ENCODE measurements at regions not wholly inside any gene's neighbourhood (a gene's known extent, or its start where the extent isn't known, plus 50 kb on each side); places are given as distances from the start of the nearest gene placed in this dataset.
"Not testable (repeated sequence)": the region's sequence is repeated elsewhere in the genome, so short reads cannot be mapped to it uniquely, and the experiment has no call there.

GRCh38 chr11:33553486-33553885 lies 147.1 kb downstream of the C11orf91 start:
- ATAC-seq: no peak

DNA sequence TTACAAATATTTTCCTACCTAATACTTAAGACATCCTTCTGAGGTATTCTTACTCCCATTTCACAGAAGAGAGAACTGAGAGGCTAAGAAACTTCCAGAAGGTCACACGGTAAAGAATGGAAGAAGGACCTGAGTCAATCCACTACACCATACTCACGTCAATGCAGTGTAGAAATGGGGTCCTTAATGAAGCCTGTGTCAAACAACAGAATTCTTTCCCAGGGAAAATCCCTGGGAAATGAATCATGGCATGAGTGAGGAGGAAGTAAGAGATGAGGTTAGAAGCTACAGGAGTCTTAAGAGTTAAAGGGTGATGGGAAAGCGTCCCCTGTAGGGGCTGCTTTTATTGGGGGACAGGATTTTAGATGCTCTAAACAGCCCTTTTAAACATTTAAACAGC lies 147.9 kb downstream of the C11orf91 start:
- ATAC-seq: no peak

GRCh38 chr11:33551051-33551450 lies 149.6 kb downstream of the C11orf91 start:
- no peak for ATAC-seq

GRCh38 chr11:33549483-33549882 lies 151.1 kb downstream of the C11orf91 start:
- ATAC-seq: no peak

DNA sequence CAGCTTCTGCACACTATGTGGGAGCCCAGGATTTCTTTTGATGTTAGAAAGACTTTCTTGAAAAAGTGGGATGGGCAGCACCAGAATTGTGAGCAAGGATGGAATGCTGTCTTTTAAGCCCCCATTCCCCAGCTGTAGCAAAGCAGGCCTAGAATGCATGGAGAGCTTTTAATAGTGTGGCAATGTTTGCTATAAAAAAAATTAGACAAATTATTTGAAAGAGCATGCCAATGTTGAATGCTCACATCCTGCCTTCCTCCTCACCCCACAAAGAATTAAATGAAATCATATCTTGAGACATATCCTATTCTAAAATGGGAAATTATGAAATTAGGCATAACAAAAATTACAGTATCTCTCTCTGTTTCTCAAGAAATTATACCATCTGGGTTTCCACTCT lies 154.7 kb downstream of the C11orf91 start:
- ATAC-seq: no peak

GRCh38 chr11:33544593-33545373 lies 155.8 kb downstream of the C11orf91 start:
- no peak for ATAC-seq

GRCh38 chr11:33543823-33544222 lies 156.8 kb downstream of the C11orf91 start:
- ATAC-seq: no peak

DNA sequence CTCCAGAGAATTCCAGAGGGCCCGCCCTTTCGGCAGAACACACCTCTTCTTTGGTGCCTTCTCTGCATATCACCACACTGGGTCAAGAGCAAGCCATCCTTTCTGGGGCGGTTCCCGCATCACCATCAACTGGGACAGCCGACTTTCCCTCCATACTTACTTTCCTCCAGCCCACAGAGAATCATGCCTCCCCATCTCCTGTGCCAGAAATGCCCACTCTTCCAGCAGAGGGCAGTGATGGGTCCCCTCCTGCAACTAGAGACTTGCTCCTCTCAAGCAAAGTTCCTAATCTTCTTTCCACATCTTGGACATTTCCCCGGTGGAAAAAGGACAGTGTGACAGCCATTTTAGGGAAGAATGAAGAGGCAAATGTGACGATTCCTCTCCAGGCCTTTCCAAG lies 157.7 kb downstream of the C11orf91 start:
- ATAC-seq: peak; percentile 73

DNA sequence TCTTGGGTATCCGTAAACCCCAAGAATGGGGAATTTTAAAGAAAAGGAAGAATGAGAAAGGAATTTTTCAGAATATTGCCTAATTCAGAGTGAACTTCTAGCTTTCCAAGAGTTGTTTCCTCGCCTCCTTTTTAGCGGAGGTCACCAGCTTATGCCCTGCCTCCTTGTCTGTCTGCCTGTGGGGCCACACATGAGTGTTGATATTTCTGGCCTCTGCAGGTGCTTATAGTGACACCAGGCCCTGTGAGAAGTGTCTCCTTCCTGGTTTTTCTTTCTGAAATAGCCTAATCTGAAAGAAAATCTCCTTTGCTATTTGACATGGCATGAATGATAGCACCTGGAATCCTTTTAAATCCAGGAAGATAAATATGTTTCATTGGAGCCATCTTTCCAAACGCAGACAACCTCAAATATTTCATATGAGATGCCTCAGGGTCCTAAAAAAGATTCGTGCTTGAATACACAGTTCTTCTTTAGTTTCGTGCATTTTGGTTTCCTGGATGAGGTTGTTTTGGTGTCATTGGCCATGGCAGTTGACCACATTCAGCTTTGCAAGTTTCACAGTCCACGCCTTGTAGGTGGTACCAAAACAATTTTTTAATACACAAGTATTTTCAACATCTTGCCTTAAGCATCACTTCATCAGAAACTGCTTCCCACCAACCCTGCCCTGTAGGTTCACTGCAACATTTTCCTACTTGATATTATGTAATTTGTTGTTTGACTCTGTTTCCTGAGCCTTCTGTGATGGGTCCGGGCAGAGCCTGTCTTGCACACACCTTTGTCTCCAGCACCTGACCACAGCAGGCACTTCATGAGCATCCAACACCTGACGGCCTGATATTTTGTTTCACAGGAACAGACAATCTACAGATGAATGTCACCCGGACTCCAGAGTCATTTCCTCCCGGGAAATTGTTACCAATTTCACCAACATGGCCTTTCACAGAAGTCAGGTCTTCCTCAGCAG lies 159.4 kb downstream of the C11orf91 start:
- ATAC-seq: no peak

DNA sequence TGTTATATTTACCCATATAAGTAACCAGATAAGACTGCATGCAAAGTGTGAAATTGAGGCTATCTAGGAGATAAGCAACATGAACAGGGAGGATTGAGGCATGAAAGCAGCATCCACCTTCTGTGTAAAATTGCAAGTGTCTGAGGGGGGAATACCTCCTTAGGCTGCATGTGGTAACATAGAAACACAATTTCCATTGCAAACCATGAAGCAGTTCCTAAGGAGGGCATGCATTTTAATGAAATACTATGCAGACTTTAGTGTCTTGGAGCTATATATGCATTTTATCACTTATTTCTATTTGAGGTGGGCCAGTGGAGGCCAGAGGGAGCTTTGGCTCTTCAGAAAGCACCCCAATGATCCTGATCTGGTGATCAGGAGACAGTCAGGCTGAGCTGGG lies 160.2 kb downstream of the C11orf91 start:
- no peak for ATAC-seq

- ATAC-seq: no peak
Observed at GRCh38 chr11:33539751-33540150, 160.9 kb downstream of the C11orf91 start.

DNA sequence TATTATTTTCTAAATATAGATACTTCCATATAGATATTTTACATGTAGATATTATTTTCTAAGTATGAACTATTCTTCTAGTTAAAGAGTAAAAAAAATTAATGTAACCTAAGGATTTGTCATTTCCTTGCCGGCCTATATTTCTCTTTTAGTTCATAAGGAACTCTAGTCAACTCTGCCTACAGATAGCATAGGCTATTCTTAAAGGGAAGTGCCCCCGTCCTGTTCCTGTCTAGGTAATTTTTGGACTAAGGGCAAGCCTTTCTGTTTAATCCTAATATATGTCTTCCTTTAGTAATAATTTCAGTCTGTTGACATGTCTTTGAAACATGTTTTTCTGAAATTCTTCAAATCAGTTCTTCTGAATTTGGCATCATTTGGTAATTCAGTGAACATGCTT lies 161.9 kb downstream of the C11orf91 start:
- no peak for ATAC-seq

GRCh38 chr11:33536178-33536577 lies 164.4 kb downstream of the C11orf91 start:
- no peak for ATAC-seq

DNA sequence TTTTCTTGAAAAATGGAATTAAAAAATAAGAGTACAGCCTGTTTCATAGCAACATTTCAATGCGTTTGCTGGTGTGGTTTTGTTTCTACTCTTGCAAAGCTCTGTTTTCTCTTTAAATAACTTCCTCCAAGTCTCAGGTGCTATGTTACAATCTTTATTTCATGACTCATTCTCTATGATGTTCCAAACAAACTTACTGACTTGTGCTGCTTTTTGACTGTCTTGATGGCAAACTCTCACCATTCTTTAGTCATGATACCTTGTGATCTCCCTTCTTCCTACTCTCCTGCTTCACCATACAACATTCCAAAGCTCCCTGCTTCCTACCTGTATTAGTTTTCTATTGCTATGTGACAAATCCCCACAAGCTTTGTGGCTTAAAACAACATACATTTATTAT lies 166.1 kb downstream of the C11orf91 start:
- no peak for ATAC-seq

DNA sequence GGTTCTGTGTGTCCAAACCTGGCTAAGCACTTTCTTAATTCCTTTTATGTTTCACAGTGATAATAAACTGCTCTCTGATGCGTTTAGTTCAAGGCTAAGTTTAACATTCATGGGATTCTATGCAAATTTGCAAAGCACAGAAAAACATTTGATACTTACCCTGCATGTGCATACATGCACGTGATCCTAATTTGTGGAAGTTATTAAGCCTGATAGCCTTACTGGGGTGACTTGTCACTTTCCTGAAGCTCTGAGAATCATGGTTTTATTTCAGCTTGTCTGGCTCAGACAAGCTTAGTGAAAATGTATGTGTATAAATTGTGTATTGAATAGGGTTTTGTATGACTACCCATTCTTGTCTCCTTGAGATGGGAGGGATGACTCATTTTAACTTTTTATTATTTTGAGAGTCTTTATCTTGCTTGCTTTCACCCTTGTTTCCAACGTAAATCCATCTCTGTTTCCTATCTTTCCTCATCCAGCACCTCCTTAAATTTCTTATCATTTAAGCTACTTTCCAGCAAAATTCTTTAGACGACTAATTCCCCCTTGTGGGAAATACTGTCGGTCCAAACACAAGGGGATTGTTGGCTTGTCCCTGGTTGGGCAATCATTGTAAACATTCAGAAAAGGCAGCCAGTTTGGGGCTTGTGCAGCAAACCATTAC lies 167.1 kb downstream of the C11orf91 start:
- ATAC-seq: no peak

DNA sequence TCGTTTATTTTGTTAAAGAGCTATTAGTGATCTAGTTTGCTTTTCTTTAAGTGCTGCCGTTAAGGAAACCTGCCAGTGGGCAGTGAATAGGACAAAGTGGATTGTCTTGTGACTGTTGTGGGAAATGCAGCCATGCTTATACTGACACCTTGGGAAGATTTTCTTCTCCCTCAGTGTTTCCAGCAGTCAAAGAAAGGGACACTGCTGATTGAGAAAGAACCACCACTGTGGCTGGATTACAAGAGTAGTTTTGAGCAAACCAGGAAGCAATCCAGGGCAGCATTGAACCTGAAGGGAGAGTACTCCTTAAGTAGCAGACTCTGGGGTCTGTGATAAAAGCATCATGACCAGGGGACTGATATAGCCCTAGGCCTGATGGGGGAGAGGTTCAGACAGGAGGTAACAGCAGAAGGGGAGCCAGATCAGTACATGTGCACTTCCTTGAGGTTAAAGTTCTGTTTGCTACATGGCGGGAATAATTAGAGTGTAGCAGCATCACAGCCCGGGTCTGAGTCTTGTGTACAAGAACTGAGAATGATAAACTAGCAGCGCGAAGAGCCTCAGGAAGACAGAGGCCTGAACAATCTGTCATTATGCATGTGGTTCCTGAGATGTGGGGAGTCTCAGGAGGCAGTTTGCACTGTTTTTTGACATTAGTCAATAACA lies 167.8 kb downstream of the C11orf91 start:
- ATAC-seq: no peak

DNA sequence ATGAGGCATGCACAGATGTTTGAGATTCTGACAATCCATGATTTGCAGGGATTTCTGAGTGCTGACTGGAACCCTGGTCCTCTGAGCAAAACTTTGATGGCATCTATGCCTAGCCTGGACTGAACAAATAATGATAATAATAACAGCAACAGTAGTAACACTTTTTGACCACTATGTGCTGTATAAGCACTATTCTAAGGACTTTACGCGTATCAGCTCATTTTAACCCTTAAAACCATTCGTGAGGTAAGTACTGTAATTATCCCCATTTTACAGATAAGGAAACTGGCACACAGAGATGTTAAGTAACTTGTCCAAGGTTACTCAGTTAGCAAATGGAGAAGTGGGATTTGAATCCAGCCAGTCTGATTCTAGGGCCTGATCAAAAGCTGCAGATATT lies 168.4 kb downstream of the C11orf91 start:
- no peak for ATAC-seq

DNA sequence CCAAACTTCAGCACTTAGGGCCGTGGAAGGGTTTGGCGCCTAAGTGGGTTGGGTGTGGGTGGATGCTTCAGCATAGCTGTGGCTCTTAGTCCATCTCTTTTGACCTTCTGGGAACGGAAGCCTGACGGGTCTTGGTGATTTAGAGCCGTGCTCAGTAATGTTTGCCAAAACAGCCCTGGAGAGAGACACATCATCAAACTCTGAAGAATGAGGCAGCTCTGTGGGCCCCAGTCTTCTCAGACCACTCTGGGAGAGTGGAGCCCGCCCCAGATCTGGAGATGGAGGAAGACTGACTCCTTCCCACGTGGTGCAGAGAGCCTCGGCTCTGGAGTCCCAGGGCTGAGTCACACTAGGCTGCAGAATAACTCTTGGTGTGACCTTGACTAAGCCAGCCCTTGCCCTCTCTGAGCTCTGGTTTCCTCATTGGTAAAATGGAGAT lies 168.9 kb downstream of the C11orf91 start:
- no peak for ATAC-seq

DNA sequence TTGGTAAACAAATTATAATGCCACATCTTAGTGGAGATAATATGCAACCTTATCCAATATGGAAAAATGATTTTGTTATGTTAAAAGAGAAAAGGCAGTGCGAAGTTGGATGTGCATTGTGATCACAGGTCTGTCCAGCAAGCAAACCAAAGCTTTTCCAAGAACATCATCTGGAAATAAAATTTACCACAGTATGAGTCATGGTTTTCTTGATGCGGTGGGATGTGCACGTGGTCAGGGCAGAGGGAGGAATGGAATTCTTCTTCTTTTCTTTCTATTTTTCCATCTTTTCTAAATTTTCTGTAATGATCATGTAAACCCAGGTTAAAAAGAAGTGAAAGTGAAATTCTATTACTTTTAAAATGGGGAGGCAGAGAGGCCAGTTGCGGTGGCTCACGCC lies 169.8 kb downstream of the C11orf91 start:
- no peak for ATAC-seq

- ATAC-seq: no peak
Observed at GRCh38 chr11:33529461-33529860, 171.2 kb downstream of the C11orf91 start.

- not testable (repeated sequence) for ATAC-seq
Observed at GRCh38 chr11:33527738-33528137, 172.9 kb downstream of the C11orf91 start.

DNA sequence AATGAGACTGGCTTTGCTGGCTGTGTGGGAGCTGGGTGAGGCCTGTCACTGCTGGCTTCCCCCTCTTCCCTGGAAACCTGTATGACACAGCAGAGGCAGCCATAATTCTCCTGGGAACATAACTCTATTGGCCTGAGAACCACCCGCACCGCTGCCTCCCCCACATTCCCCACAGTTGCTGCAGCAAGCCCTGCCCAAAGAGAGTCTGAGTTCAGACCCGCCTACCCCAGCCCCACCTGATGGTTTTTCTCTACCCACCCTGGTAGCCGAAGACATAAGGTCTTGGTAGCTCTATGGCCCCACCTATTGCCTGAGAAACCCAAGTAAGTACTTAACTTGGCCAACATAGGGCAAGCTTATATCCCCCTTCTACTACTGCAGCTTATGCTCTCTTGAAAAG lies 174.8 kb downstream of the C11orf91 start:
- no peak for ATAC-seq

GRCh38 chr11:33521384-33521783 lies 179.2 kb downstream of the C11orf91 start:
- no peak for ATAC-seq
